HFF-Myc (cell line): ENCODE measurements at regions not wholly inside any gene's neighbourhood (a gene's known extent, or its start where the extent isn't known, plus 50 kb on each side); places are given as distances from the start of the nearest gene placed in this dataset.

Experiments
- DNase-seq: peaks from one replicate; pipeline ENCODE4 v3.0.0-alpha.2; 2011; ENCODE audit warnings: low read depth; ENCODE audit errors: extremely low read depth
- H3K4me3 ChIP-seq: replicated peaks from 2 replicates; pipeline ENCODE4 v1.5.1; 2011; ENCODE audit warnings: low read depth, mild to moderate bottlenecking, control low read depth, low read length
- TF ChIP-seq, protein P1 (sequence below): IDR thresholded peaks from 2 replicates; pipeline ENCODE4 v1.5.1; 2012; ENCODE audit warnings: mild to moderate bottlenecking, low read depth, low read length, control low read depth; ENCODE audit errors: missing control alignments

DNA sequence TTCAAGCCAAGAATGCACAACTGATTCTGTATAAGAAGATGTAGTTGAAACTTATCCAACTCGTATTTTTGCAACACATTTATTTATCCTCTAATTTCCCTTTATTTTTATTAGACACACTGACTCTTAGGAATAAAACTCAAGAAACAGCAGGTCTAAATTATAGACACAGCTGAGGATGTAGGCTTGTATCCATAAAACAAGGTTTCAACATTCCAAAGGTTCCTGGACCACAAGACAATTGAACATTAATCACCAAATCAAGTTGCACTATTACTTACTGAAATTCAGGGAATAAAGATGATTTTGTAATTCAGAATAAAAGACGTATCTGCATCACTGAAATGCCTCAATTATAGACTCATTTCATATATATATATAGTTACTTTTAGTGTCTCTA lies 683.5 kb upstream of the GRIA3 start:
- no peak for DNase-seq
- TF ChIP-seq, protein P1, sequence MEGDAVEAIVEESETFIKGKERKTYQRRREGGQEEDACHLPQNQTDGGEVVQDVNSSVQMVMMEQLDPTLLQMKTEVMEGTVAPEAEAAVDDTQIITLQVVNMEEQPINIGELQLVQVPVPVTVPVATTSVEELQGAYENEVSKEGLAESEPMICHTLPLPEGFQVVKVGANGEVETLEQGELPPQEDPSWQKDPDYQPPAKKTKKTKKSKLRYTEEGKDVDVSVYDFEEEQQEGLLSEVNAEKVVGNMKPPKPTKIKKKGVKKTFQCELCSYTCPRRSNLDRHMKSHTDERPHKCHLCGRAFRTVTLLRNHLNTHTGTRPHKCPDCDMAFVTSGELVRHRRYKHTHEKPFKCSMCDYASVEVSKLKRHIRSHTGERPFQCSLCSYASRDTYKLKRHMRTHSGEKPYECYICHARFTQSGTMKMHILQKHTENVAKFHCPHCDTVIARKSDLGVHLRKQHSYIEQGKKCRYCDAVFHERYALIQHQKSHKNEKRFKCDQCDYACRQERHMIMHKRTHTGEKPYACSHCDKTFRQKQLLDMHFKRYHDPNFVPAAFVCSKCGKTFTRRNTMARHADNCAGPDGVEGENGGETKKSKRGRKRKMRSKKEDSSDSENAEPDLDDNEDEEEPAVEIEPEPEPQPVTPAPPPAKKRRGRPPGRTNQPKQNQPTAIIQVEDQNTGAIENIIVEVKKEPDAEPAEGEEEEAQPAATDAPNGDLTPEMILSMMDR, result no peak
- no peak overlapping the region for H3K4me3 ChIP-seq

DNA sequence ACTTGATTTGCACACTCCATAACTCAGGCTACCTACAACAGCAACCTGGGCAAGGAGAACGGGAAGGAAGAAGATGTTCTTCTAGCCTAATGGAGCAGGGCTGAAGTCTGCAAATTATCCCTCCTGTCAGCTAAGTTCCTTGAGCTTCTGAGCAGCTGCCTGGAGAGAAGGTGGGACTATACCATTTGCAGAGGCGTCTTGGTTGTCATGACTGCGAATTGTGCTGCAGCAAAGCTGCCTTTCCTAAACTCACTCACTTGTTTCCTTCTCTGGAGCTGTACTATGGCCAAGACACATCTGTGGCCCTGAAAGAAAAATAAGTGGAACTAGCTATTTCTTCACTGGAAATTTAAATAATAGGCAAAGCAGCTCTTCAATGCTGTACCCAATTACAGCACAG lies 682.4 kb upstream of the GRIA3 start:
- DNase-seq, result no peak
- TF ChIP-seq, protein P1, result no peak
- no peak overlapping the region for H3K4me3 ChIP-seq

DNA sequence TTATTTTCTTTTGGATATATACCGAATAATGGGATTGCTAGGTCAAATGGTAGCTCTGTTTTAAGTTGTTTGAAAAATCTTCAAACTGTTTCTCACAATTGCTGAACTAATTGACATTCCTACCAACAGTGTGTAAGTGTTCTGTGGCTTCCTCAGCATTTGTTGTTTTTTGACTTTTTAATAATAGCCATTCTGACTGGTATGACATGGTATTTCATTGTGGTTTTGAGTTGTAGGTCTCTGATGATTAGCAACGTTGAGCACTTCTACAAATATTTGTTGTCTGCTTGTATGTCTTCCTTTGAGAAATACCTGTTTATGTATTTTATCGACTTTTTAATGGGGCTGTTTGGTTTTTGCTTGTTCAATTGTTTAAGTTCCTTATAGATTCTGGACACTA lies 680.1 kb upstream of the GRIA3 start:
- DNase-seq, result no peak
- no peak overlapping the region for H3K4me3 ChIP-seq
- TF ChIP-seq, protein P1, result no peak

DNA sequence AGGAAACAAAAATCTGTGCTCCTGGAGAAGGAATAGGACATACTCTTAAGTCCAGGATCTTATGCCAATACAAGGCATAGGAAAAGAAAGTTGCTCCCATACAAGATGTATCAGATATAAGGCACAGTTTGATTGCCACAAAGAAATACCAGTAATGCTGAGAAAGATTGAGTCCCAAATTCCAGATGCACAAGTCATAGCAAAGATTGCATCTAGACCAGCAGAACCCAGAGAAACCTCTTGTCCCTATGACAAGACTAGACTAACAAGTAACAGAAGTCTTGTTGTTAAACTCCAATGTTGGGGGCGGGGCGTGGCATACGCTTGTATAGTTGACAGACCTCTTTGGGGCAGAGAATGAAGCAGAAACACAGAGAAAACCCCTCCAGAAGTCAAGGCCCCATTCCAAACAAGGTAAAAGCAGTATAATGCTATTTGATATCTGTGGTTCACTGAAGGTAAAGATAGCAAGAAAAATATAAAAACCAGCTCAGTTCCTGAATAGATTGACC lies 671.5 kb upstream of the GRIA3 start:
- TF ChIP-seq, protein P1, result no peak
- DNase-seq, result no peak
- no peak overlapping the region for H3K4me3 ChIP-seq

DNA sequence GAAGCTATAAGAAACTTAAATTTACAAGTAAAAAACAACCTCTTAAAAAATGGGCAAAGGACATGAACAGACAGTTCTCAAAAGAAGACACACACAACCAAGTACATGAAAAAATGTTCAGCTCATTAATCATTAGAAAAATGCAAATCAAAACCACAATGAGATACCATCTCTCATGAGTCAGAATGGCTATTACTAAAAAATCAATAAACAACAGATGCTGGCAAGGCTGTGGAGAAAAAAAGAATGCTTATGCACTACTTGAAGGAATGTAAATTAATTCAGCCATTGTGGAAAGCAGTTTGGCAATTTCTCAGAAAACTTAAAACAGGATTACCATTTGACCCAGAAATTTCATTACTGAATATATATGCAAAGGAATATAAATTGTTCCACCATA lies 666.3 kb upstream of the GRIA3 start:
- H3K4me3 ChIP-seq, result no peak overlapping the region
- TF ChIP-seq, protein P1, result no peak
- no peak for DNase-seq

DNA sequence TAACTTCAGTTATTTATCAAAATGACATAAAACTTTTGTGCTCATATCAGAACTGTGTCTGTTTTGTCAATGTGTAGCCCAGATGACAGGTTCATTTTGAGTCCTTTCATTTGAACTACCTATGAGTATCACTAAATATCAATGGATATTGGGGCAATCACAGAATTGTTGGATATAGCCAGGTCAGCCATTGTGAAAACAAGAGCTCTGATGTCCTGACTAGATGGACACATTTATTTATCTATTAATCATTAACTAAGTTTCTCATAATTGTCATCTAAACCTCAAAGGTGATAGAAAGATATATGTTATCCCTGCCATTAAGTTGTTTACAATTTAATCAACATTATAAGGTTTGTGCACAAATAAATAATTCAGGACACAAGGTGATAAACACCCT lies 638.3 kb upstream of the GRIA3 start:
- TF ChIP-seq, protein P1, result no peak
- DNase-seq, result no peak
- no peak overlapping the region for H3K4me3 ChIP-seq

DNA sequence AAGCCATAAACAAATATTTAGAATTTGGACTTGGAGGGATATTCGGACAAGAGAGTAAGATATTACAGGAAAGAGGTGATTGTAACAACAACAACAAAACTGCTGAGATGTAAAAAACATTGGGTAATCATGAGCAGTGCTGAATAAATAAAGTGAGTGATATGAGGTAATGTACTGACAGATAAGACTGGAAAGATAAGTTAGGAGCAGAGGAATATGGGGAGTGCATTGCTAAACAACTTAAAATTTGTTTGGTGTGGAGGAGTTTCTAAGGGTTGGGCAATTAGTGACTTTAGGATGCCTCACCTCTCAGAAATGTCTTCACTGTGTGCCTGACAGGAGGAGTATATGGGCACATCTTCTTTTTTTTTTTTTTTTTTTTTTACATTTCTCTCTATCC lies 637.8 kb upstream of the GRIA3 start:
- TF ChIP-seq, protein P1, result no peak
- H3K4me3 ChIP-seq, result no peak overlapping the region
- no peak for DNase-seq
